Gastroesophageal sphincter (tissue), 4 donors: ENCODE measurements at regions not wholly inside any gene's neighbourhood (a gene's known extent, or its start where the extent isn't known, plus 50 kb on each side); places are given as distances from the start of the nearest gene placed in this dataset.

Experiments
- ATAC-seq: fragments of 150-250 bp; one replicate; pipeline ENCODE4 v1.9.1; 2016; ENCODE audit warnings: mild to moderate bottlenecking, moderate library complexity
- H3K27ac ChIP-seq, 4 donors: fragments of 200-600 bp; sonication (generic) in 3 of 4; 1 replicate in 3 of 4; 2 replicates in 1 of 4; pipeline ENCODE4 v1.5.1; 2016 to 2019
- H3K27me3 ChIP-seq: fragments of 200-600 bp; sonication (generic); one replicate; pipeline ENCODE4 v1.5.1; 2019
- H3K36me3 ChIP-seq, 2 donors: fragments of 200-600 bp; sonication (generic); one replicate each; pipeline ENCODE4 v1.5.1; 2019; ENCODE audit warnings: control low read depth in 1 of 2
- H3K4me1 ChIP-seq, 3 donors: fragments of 200-600 bp; sonication (generic); 1 replicate in 2 of 3; 2 replicates in 1 of 3; pipeline ENCODE4 v1.5.1; 2016 to 2019; ENCODE audit warnings: control low read depth in 2 of 3
- H3K4me3 ChIP-seq, 2 donors: fragments of 200-600 bp; sonication (generic); one replicate each; pipeline ENCODE4 v1.5.1; 2019; ENCODE audit warnings: mild to moderate bottlenecking in 1 of 2, moderate library complexity in 1 of 2
- H3K9me3 ChIP-seq, 3 donors: fragments of 200-600 bp; sonication (generic); one replicate each; pipeline ENCODE4 v1.5.1; 2017 to 2019; ENCODE audit warnings: control low read depth in 2 of 3
- CTCF ChIP-seq, 4 experiments: fragments of 200-600 bp in 2 of 4; fragments of 450-650 bp in 2 of 4; sonication (generic) in 1 of 4; IDR thresholded peaks; one replicate each; pipeline ENCODE4 v1.5.1; 2017 to 2019; ENCODE audit warnings: antibody characterized with exemption in 4 of 4, mild to moderate bottlenecking in 2 of 4, moderate library complexity in 2 of 4
- EP300 ChIP-seq: sonication (generic); formaldehyde crosslinking; IDR thresholded peaks from one replicate; pipeline ENCODE4 v1.6.1; 2017; ENCODE audit warnings: antibody characterized with exemption, mild to moderate bottlenecking
- POLR2A ChIP-seq, 2 donors: fragments of 450-650 bp; IDR thresholded peaks; one replicate each; pipeline ENCODE4 v1.6.1; 2017; ENCODE audit warnings: antibody characterized with exemption in 2 of 2, mild to moderate bottlenecking in 2 of 2, moderate library complexity in 1 of 2
- POLR2AphosphoS5 ChIP-seq: sonication (generic); formaldehyde crosslinking; IDR thresholded peaks from one replicate; pipeline ENCODE4 v1.6.1; 2017; ENCODE audit warnings: antibody characterized with exemption
- WGBS, 2 donors: methylation state at CpG; one replicate each; pipeline ENCODE4 v1.1.5; 2018; ENCODE audit warnings: low coverage in 1 of 2; 5-methylcytosine and 5-hydroxymethylcytosine counted together

GRCh38 chrX:2576793-2577192, 76.0 kb upstream of the DHRSX start:
- Histone ChIP-seq H3K4me3 (no peak overlapping the region), H3K27ac (no peak overlapping the region), H3K4me1 (no peaks in the 10 kb centered on the region), H3K36me3 (no peaks in the 10 kb centered on the region), H3K27me3 (peaks cover 28% of the 10 kb centered on the region), H3K9me3 (no peaks in the 10 kb centered on the region)
- ATAC-seq: no peak
- 97% methylated on average over 4 to 5 of the region's 8 CpGs for WGBS, 2 donors
- TF ChIP-seq POLR2AphosphoS5 (no peak), POLR2A (IDR thresholded peaks at IDR 0.05) (no peak)

GRCh38 chrX:2574271-2574670, 73.5 kb upstream of the DHRSX start:
- WGBS, 2 donors: 82 to 92% methylated on average over 6 of the region's 6 CpGs
- TF ChIP-seq POLR2A (IDR thresholded peaks at IDR 0.05) (no peak), POLR2AphosphoS5 (no peak), EP300 (no peak), CTCF (IDR thresholded peaks at IDR 0.05) (no peak)
- no peak overlapping the region for H3K27ac ChIP-seq
- no peaks in the 10 kb centered on the region for H3K4me1 ChIP-seq
- H3K4me3 ChIP-seq: no peak overlapping the region
- no peaks in the 10 kb centered on the region for H3K36me3 ChIP-seq
- no peak for ATAC-seq
- peaks cover 3% of the 10 kb centered on the region for H3K27me3 ChIP-seq
- H3K9me3 ChIP-seq: peaks cover 0 to 6% (median 0%) of the 10 kb centered on the region in 3 donors

- Histone ChIP-seq H3K27ac (no peak overlapping the region), H3K4me3 (no peak overlapping the region), H3K9me3 (peaks cover 0 to 8% (median 0%) of the 10 kb centered on the region in 3 donors), H3K36me3 (no peaks in the 10 kb centered on the region), H3K4me1 (no peaks in the 10 kb centered on the region), H3K27me3 (no peaks in the 10 kb centered on the region)
- WGBS, 2 donors: 40 to 89% methylated on average over 1 to 5 of the region's 7 CpGs
- ATAC-seq: no peak
- TF ChIP-seq EP300 (no peak), POLR2A (IDR thresholded peaks at IDR 0.05) (no peak), CTCF (IDR thresholded peaks at IDR 0.05) (no peak), POLR2AphosphoS5 (no peak)
Observed at GRCh38 chrX:2572740-2573139, 72.0 kb upstream of the DHRSX start.

- H3K9me3 ChIP-seq: peaks cover 0 to 8% (median 0%) of the 10 kb centered on the region in 3 donors
- H3K4me3 ChIP-seq: no peak overlapping the region
- TF ChIP-seq POLR2A (IDR thresholded peaks at IDR 0.05) (no peak), CTCF (IDR thresholded peaks at IDR 0.05) (no peak), POLR2AphosphoS5 (no peak), EP300 (no peak)
- H3K4me1 ChIP-seq: no peaks in the 10 kb centered on the region
- ATAC-seq: no peak
- 79 to 82% methylated on average over 3 to 6 of the region's 6 CpGs for WGBS, 2 donors
- H3K27ac ChIP-seq: no peak overlapping the region
- no peaks in the 10 kb centered on the region for H3K27me3 ChIP-seq
- H3K36me3 ChIP-seq: peaks cover 0 to 15% of the 10 kb centered on the region in 2 donors
Observed at GRCh38 chrX:2568125-2568524, 67.3 kb upstream of the DHRSX start.

GRCh38 chrX:2566055-2566454, 65.3 kb upstream of the DHRSX start:
- Histone ChIP-seq H3K27ac (no peak overlapping the region), H3K4me3 (no peak overlapping the region), H3K36me3 (peaks cover 0 to 15% of the 10 kb centered on the region in 2 donors), H3K27me3 (no peaks in the 10 kb centered on the region), H3K9me3 (peaks cover 0 to 8% (median 0%) of the 10 kb centered on the region in 3 donors), H3K4me1 (no peaks in the 10 kb centered on the region)
- no peak for ATAC-seq
- WGBS, 2 donors: 60 to 80% methylated on average over 4 to 7 of the region's 8 CpGs
- TF ChIP-seq POLR2AphosphoS5 (no peak), EP300 (no peak), CTCF (IDR thresholded peaks at IDR 0.05) (no peak), POLR2A (IDR thresholded peaks at IDR 0.05) (no peak)
